Fibroblast of the conjunctiva (primary cell): ENCODE measurements at regions not wholly inside any gene's neighbourhood (a gene's known extent, or its start where the extent isn't known, plus 50 kb on each side); places are given as distances from the start of the nearest gene placed in this dataset.
"Not testable (repeated sequence)": the region's sequence is repeated elsewhere in the genome, so short reads cannot be mapped to it uniquely, and the experiment has no call there.

ENCODE experiments used
- DNase-seq: peaks from one replicate; pipeline ENCODE4 v3.0.0-alpha.2; 2010; ENCODE audit warnings: low read depth

GRCh38 chr1:166490437-166490991 is 323.7 kb upstream of the FAM78B start:
- no peak for DNase-seq

- DNase-seq = not testable (repeated sequence)
These were observed 327.0 kb upstream of the FAM78B start for GRCh38 chr1:166493765-166494164.

- DNase-seq = no peak
These were observed 331.9 kb upstream of the POGK start for GRCh38 chr1:166507347-166507746.

- no peak for DNase-seq
These were observed 327.5 kb upstream of the POGK start for GRCh38 chr1:166511761-166512160.

GRCh38 chr1:166514067-166514466 is 325.2 kb upstream of the POGK start:
- DNase-seq = no peak

- no peak for DNase-seq
These were observed 311.5 kb upstream of the POGK start for GRCh38 chr1:166527752-166528151.

GRCh38 chr1:166538646-166539045 is 300.6 kb upstream of the POGK start:
- DNase-seq = no peak

GRCh38 chr1:166544036-166544435 is 295.2 kb upstream of the POGK start:
- no peak for DNase-seq

- DNase-seq = no peak
These were observed 294.7 kb upstream of the POGK start for GRCh38 chr1:166544561-166544960.

GRCh38 chr1:166552706-166553105 is 286.6 kb upstream of the POGK start:
- DNase-seq = no peak

GRCh38 chr1:166570954-166571353 is 268.3 kb upstream of the POGK start:
- no peak for DNase-seq

GRCh38 chr1:166573199-166573598 is 266.1 kb upstream of the POGK start:
- no peak for DNase-seq

- no peak for DNase-seq
These were observed 259.4 kb upstream of the POGK start for GRCh38 chr1:166579557-166580501.

- no peak for DNase-seq
These were observed 250.5 kb upstream of the POGK start for GRCh38 chr1:166588741-166589140.

- DNase-seq = no peak
These were observed 249.1 kb upstream of the POGK start for GRCh38 chr1:166590161-166590560.

- DNase-seq = no peak
These were observed 244.6 kb upstream of the POGK start for GRCh38 chr1:166594646-166595045.

- DNase-seq = no peak
These were observed 241.8 kb upstream of the POGK start for GRCh38 chr1:166597516-166597915.

- DNase-seq = no peak
These were observed 238.7 kb upstream of the POGK start for GRCh38 chr1:166600574-166600973.

GRCh38 chr1:166601650-166602278 is 237.5 kb upstream of the POGK start:
- no peak for DNase-seq

GRCh38 chr1:166602801-166603200 is 236.5 kb upstream of the POGK start:
- not testable (repeated sequence) for DNase-seq

GRCh38 chr1:166603296-166603695 is 236.0 kb upstream of the POGK start:
- no peak for DNase-seq

- DNase-seq = no peak
These were observed 234.1 kb upstream of the POGK start for GRCh38 chr1:166605137-166605536.

- DNase-seq = no peak
These were observed 226.4 kb upstream of the POGK start for GRCh38 chr1:166612886-166613285.
